HG03095 (cell line): ENCODE measurements at regions not wholly inside any gene's neighbourhood (a gene's known extent, or its start where the extent isn't known, plus 50 kb on each side); places are given as distances from the start of the nearest gene placed in this dataset.

ENCODE experiments used
- ATAC-seq: cut with Tn5 transposase; IDR thresholded peaks from one replicate; pipeline ENCODE4 v1.9.1; 2021; ENCODE audit warnings: moderate library complexity; ENCODE audit not compliant: unreplicated experiment

- no peak for ATAC-seq
These were observed 510.5 kb upstream of the AKR1E2 start for GRCh38 chr10:4315551-4315950.

DNA sequence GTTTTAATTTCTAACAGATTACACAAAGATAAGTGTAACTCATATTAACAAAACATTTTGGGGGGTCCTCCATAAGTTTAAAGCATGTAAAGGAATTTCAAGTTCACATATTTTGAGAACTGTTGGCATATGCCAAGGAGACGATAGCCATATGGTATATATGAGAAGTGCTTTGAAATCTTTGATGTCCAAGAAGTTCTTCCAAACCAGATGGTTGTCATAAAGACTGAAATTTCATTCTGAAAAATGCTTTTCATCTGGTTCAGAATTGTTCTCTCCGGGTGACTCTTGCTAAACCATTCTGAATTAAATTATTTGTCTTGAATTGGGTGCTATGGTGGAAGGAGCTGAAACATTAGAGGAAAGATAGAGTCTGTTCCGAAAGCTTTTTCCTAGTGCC lies 513.0 kb upstream of the AKR1E2 start:
- no peak for ATAC-seq

DNA sequence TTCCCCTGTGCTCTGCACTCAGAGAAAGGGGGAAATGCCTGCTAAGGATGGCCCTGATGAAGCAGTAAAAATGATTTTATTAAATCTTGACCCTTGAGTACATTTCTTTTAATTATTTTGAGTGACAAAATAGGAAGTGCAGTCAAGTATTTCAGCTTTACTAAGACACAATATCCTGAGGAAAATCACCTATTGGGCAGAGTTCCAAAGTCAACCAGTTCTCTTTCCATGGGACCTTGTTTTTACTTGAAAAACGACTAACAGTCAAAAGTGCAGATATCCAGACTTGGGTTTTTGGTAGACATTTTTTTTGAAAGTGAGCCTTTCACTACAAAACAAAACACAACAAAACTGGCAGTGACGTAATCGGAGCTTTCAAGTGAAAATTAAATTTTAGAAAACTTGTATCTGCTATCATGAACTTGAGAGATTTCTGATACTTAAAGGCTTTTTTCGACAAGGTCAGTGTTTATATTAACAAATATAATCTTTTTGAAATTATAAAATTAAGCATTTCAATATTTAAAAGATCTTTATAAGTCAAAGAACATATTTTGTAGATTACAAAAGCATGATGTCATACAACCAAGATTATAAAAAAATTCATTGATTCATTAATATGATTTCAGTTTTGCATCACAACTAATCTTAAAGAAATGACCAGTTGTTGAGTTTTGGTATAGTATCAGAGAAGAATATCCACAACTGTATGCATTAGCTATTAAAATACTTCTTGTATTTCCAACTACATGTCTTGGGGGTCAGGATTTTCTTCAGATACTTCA lies 513.8 kb upstream of the AKR1E2 start:
- ATAC-seq, result no peak

- ATAC-seq, result no peak
These were observed 515.8 kb upstream of the AKR1E2 start for GRCh38 chr10:4310172-4310571.

DNA sequence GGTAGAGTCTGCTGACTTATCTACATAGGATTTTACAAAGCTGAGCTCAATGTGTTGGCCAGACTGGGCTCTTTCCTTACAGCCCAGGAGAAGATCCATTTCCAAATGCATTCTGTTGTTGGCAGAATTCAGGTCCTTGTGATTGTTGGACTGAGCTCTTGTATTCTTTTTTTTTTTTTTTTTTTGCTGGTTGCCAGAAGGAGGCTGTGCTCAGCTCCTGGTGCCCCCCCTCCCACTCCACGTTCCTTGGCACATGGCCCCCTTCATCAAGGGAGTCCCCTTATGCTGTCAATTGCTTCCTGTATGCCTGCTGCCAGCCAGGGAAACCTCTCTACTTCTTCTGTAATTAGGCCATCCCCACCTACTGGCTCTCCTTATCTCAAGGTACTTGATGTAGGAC lies 518.1 kb upstream of the AKR1E2 start:
- no peak for ATAC-seq

DNA sequence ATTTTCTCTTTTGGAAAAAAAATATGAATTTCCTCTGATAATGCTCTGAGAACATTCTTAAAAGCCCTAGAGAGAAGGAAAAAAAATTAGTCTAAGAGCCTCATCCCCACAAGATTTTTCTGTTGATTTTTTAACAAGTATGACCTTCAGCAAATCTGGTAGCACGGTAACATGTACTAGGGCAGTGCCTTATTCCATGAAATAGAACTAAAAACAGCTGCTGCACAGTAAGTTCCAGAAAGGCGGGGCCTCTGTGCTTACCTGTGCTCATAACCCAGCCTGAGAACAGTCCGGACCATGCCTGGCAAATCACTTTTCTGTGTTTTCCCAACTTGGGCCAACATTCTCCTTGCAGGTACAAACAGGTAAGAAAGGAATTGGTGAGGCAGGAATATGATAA lies 519.1 kb upstream of the AKR1E2 start:
- no peak for ATAC-seq

GRCh38 chr10:4303045-4303444 lies 518.0 kb upstream of the KLF6 start:
- ATAC-seq, result no peak

GRCh38 chr10:4301291-4302045 lies 516.5 kb upstream of the KLF6 start:
- ATAC-seq, result no peak

- no peak for ATAC-seq
These were observed 511.2 kb upstream of the KLF6 start for GRCh38 chr10:4296161-4296560.

DNA sequence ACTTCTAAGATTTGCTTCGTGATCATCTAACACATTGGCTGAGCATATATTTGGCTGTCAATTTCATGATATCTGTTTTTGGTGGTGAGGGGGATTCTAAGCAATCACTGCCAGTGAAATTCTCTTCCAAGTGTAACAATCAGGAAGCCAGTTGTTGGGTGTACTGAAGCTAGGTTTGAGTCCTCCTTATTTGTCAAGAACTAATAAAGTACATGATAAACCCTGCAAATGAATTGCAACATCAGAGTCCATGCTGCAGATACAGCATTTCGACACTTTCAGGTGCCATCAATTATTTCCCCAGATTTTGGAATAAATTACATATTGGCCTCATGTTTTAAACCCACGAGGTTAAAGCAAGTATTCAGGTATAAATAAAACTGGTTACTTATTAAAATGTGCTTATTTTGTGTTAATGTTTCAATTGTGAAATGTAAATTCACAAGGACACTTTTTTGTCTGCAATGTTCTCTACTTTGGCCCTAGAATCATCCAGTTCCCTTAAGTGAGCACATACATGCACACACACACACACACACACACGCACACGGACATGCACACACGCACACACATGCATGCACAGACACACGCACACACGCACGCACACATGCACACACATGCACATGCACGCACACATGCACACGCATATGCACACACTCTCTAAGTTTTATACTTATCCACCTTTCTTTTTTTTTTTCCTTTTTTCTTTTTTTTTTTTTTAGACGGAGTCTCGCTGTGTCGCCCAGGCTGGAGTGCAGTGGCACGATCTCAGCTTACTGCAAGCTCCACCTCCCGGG lies 510.2 kb upstream of the KLF6 start:
- no peak for ATAC-seq

DNA sequence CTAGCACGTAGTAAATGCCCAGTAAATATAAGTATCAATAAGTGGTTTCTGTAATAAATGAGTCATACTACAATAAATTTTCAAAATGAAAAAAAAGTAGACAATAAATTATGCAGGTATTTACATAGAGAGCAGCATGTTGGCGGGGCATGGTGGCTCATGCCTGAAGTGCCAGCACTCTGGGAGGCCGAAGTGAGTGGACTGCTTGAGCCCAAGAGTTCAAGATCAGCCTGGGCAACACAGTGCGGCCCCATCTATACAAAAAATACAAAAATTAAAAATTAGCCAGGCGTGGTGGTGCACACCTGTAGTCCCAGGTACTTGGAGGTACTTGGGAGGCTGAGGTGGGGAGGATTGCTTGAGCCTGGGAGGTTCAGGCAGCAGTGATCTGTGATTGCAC lies 509.3 kb upstream of the KLF6 start:
- no peak for ATAC-seq

DNA sequence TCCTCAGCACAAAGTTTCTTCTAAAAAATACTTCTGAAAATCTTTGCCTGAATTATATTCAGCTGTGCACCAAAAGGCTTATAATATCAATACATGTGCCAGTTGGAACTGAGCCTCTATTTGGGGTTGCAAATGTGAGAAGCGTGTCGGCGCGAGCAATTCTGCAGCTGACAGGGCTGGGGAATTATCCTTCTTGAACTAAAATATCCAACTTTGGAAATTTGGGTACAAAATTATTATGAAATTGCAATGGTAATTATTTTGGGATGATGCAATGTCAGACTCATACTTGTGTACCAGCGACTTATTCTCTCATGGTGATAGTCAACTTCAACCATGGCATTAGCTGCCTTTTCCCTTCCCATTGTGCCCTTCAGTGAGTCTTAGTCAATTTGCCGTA lies 507.0 kb upstream of the KLF6 start:
- ATAC-seq, result no peak

DNA sequence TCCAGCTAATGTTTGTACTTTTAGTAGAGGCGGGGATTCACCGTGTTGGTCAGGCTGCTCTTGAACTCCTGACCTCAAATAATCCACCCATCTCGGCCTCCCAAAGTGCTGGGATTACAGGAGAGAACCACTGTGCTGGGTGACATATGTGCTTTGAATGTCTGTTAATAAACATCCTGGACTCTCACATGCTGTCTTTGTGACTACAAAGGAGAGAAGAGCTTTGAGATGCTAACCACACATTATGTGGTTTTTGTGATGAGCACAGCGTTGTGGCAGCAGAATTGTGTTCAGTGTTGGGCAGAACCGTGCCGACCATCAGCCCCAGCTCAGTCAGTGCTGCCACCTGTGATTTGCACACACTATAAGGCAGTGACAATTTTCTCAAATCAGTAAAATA lies 500.1 kb upstream of the KLF6 start:
- ATAC-seq, result no peak

- ATAC-seq, result no peak
These were observed 499.0 kb upstream of the KLF6 start for GRCh38 chr10:4283846-4284610.

DNA sequence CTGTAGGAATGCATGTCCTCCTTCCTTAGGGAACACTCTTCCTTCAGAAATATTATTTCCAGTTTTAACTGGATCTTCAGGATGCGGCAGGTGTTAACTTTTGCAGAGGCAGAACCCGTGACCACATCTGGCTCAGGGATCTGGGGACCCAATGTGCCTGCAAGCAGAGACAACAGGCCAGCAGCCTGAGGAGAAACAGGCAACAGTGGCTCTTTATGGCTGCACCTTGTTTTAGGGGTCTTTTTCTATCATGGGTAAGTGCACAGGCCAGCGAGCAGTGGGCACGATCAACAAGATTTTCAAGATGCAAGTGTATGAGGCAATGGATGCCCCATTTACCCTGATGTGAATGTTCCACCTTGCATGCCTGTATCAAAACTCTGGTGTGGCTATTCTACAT lies 497.5 kb upstream of the KLF6 start:
- ATAC-seq, result no peak

- no peak for ATAC-seq
These were observed 496.3 kb upstream of the KLF6 start for GRCh38 chr10:4281190-4281825.

GRCh38 chr10:4280461-4281189 lies 495.6 kb upstream of the KLF6 start:
- no peak for ATAC-seq

GRCh38 chr10:4279655-4280054 lies 494.6 kb upstream of the KLF6 start:
- ATAC-seq, result no peak

GRCh38 chr10:4278186-4278585 lies 493.2 kb upstream of the KLF6 start:
- no peak for ATAC-seq

- ATAC-seq, result no peak
These were observed 491.1 kb upstream of the KLF6 start for GRCh38 chr10:4276151-4276550.
